ENCODE measurements at regions not wholly inside any gene's neighbourhood (a gene's known extent, or its start where the extent isn't known, plus 50 kb on each side); places are given as distances from the start of the nearest gene placed in this dataset.

DNA sequence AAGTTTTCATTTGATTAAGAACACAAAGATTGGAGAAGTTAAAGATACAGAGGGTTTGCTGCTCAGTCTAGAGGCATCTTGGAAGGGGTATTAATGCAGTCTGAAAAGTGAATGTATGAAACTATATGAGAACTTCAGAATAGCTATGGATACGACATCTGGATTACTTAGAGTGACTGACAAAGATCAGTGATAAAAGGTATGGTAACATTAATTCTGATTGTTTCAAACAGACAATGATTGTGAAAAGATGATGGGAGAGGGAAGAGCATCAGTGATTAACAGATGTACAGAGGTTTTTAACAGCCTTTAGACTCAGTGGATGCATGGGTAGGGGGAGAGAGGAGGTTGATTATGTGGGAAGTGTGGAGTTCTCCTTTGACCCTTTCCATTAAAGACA is 919.4 kb upstream of the CNTN5 start:
- TF ChIP-seq POLR2AphosphoS5 (IDR thresholded peaks at IDR 0.05), result no peak
- TF ChIP-seq, protein P1, sequence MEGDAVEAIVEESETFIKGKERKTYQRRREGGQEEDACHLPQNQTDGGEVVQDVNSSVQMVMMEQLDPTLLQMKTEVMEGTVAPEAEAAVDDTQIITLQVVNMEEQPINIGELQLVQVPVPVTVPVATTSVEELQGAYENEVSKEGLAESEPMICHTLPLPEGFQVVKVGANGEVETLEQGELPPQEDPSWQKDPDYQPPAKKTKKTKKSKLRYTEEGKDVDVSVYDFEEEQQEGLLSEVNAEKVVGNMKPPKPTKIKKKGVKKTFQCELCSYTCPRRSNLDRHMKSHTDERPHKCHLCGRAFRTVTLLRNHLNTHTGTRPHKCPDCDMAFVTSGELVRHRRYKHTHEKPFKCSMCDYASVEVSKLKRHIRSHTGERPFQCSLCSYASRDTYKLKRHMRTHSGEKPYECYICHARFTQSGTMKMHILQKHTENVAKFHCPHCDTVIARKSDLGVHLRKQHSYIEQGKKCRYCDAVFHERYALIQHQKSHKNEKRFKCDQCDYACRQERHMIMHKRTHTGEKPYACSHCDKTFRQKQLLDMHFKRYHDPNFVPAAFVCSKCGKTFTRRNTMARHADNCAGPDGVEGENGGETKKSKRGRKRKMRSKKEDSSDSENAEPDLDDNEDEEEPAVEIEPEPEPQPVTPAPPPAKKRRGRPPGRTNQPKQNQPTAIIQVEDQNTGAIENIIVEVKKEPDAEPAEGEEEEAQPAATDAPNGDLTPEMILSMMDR (IDR thresholded peaks at IDR 0.05 in 8 of 11, conservative IDR thresholded peaks at IDR 0.05 in 3 of 11), result no peak
